Caco-2 (cell line): ENCODE measurements at regions not wholly inside any gene's neighbourhood (a gene's known extent, or its start where the extent isn't known, plus 50 kb on each side); places are given as distances from the start of the nearest gene placed in this dataset.

Experiments used
- BruUV-seq: library from RNA; stranded (reverse); fragments of 400-500 nt; replicated peaks from 2 replicates; lab custom pipeline; 2021; lab: Mats Ljungman, UMichigan
- CTCF ChIA-PET: fragments of 300-600 bp; sonication (Branson Sonifier 250); formaldehyde crosslinking; loops from one replicate; lab custom pipeline; 2022; ENCODE audit warnings: antibody characterized with exemption; lab: Charles Lee
- POLR2A ChIA-PET: fragments of 300-600 bp; sonication (Branson Sonifier 250); formaldehyde crosslinking; loops from one replicate; lab custom pipeline; 2022; ENCODE audit warnings: antibody characterized with exemption; lab: Charles Lee
- DNase-seq, 2 experiments: peaks; one replicate each; pipeline versions ENCODE4 v3.0.0 to v3.0.0-alpha.2; 2020 to 2022
- H3K27me3 ChIP-seq: replicated peaks from 2 replicates; pipeline ENCODE4 v1.6.0; 2011; ENCODE audit warnings: low read length; ENCODE audit not compliant: control insufficient read depth, insufficient read depth
- H3K36me3 ChIP-seq: 2 replicates; pipeline ENCODE4 v1.5.1; 2011; ENCODE audit warnings: low read length; ENCODE audit not compliant: control insufficient read depth, insufficient read depth
- H3K4me1 ChIP-seq: fragments of 250-450 bp; sonication (Bioruptor Pico); 2 replicates; pipeline ENCODE4 v1.5.1; 2020; ENCODE audit warnings: mild to moderate bottlenecking
- H3K4me3 ChIP-seq: 2 replicates; pipeline ENCODE4 v1.5.1; 2011; ENCODE audit warnings: low read depth, mild to moderate bottlenecking, control low read depth, low read length
- H3K9me3 ChIP-seq: fragments of 250-450 bp; sonication (Bioruptor Pico); 2 replicates; pipeline ENCODE4 v1.5.1; 2020; ENCODE audit warnings: mild to moderate bottlenecking, moderate library complexity
- H3K27ac Mint-ChIP-seq: one replicate; pipeline ENCODE4 v1.8.0; 2022; ENCODE audit warnings: mixed read lengths; ENCODE audit not compliant: unreplicated experiment
- H3K27me3 Mint-ChIP-seq: one replicate; pipeline ENCODE4 v1.8.0; 2022; ENCODE audit warnings: mixed read lengths; ENCODE audit not compliant: insufficient read depth, unreplicated experiment
- H3K36me3 Mint-ChIP-seq: one replicate; pipeline ENCODE4 v1.8.0; 2022; ENCODE audit warnings: mild to moderate bottlenecking, mixed read lengths; ENCODE audit not compliant: insufficient read depth, unreplicated experiment
- H3K4me1 Mint-ChIP-seq: one replicate; pipeline ENCODE4 v1.8.0; 2022; ENCODE audit warnings: low read depth, mixed read lengths; ENCODE audit not compliant: unreplicated experiment
- H3K4me3 Mint-ChIP-seq: one replicate; pipeline ENCODE4 v1.8.0; 2022; ENCODE audit warnings: mild to moderate bottlenecking, moderate library complexity, mixed read lengths; ENCODE audit not compliant: unreplicated experiment
- H3K9me3 Mint-ChIP-seq: one replicate; pipeline ENCODE4 v1.8.0; 2022; ENCODE audit warnings: mixed read lengths; ENCODE audit not compliant: unreplicated experiment
- CTCF ChIP-seq, 2 experiments: fragments of 200-600 bp in 1 of 2; IDR thresholded peaks; 1 replicate in 1 of 2; 2 replicates in 1 of 2; pipeline versions ENCODE4 v1.5.1 to v1.8.0; 2011 to 2022; ENCODE audit warnings: antibody characterized with exemption in 1 of 2, control low read depth in 1 of 2, inconsistent platforms in 1 of 2, low read depth in 1 of 2, low read length in 1 of 2, mild to moderate bottlenecking in 1 of 2, moderate library complexity in 1 of 2; ENCODE audit not compliant: insufficient read depth in 1 of 2, severe bottlenecking in 1 of 2, unreplicated experiment in 1 of 2
- intact Hi-C: fragments of 100-400 bp; cut with micrococcal nuclease; formaldehyde crosslinking; loops from one replicate; pipeline ENCODE4 v1.10.0; 2022; ENCODE audit not compliant: unreplicated experiment

- TF ChIP-seq CTCF (IDR thresholded peaks at IDR 0.05; ENCODE audit: insufficient read depth in 1 of 2, low read depth in 1 of 2, low read length in 1 of 2, severe bottlenecking in 1 of 2, unreplicated experiment in 1 of 2) = no peak
- no peaks in the 10 kb centered on the region for H3K4me1 ChIP-seq
- DNase-seq = no peak
- Mint-ChIP-seq H3K4me3 (no peak overlapping the region), H3K9me3 (no peaks in the 10 kb centered on the region), H3K4me1 (no peaks in the 10 kb centered on the region), H3K27me3 (peaks cover 12% of the 10 kb centered on the region), H3K27ac (no peak overlapping the region), H3K36me3 (no peaks in the 10 kb centered on the region)
- intact Hi-C loops = no loop called here
- CTCF ChIA-PET = no interaction called here
- BruUV-seq = no TSS peak
- no peaks in the 10 kb centered on the region for H3K27me3 ChIP-seq
- POLR2A ChIA-PET = no interaction called here
- no peak overlapping the region for H3K4me3 ChIP-seq
- H3K9me3 ChIP-seq = no peaks in the 10 kb centered on the region
- no peaks in the 10 kb centered on the region for H3K36me3 ChIP-seq
These were observed 87.7 kb upstream of the COCH start for GRCh38 chr14:30786701-30787100.

- H3K27me3 ChIP-seq = no peaks in the 10 kb centered on the region
- no peaks in the 10 kb centered on the region for H3K9me3 ChIP-seq
- H3K36me3 ChIP-seq = no peaks in the 10 kb centered on the region
- H3K4me3 ChIP-seq = no peak overlapping the region
- Mint-ChIP-seq H3K9me3 (peaks cover 10% of the 10 kb centered on the region), H3K27me3 (peaks cover 7% of the 10 kb centered on the region), H3K27ac (no peak overlapping the region), H3K36me3 (no peaks in the 10 kb centered on the region), H3K4me1 (no peaks in the 10 kb centered on the region), H3K4me3 (no peak overlapping the region)
- no peaks in the 10 kb centered on the region for H3K4me1 ChIP-seq
- POLR2A ChIA-PET = no interaction called here
- intact Hi-C loops = no loop called here
- DNase-seq = no peak
- BruUV-seq = no TSS peak
- CTCF ChIA-PET = no interaction called here
- TF ChIP-seq CTCF (IDR thresholded peaks at IDR 0.05; ENCODE audit: insufficient read depth in 1 of 2, low read depth in 1 of 2, low read length in 1 of 2, severe bottlenecking in 1 of 2, unreplicated experiment in 1 of 2) = no peak
These were observed 83.5 kb upstream of the COCH start for GRCh38 chr14:30790827-30791226.

GRCh38 chr14:30791522-30792351 lies 82.6 kb upstream of the COCH start:
- BruUV-seq = no TSS peak

More at GRCh38 chr14:30791522-30792351, 82.6 kb upstream of the COCH start:
- Mint-ChIP-seq H3K27ac (no peak overlapping the region), H3K4me3 (no peak overlapping the region), H3K4me1 (no peaks in the 10 kb centered on the region), H3K36me3 (no peaks in the 10 kb centered on the region), H3K9me3 (peaks cover 10% of the 10 kb centered on the region), H3K27me3 (peaks cover 7% of the 10 kb centered on the region)
- Histone ChIP-seq H3K4me3 (no peak overlapping the region), H3K4me1 (no peaks in the 10 kb centered on the region), H3K9me3 (no peaks in the 10 kb centered on the region), H3K27me3 (no peaks in the 10 kb centered on the region), H3K36me3 (no peaks in the 10 kb centered on the region)
- TF ChIP-seq CTCF (IDR thresholded peaks at IDR 0.05; ENCODE audit: insufficient read depth in 1 of 2, low read depth in 1 of 2, low read length in 1 of 2, severe bottlenecking in 1 of 2, unreplicated experiment in 1 of 2) = no peak
- POLR2A ChIA-PET = no interaction called here
- CTCF ChIA-PET = interaction anchor here (0.5 kb wide), 1 partner anchor 602 kb away, joined by 3 read pairs; no protein-coding TSS in a partner anchor
- DNase-seq = no peak
- intact Hi-C loops = no loop called here
